Suprapubic skin (tissue), 4 donors: ENCODE measurements at regions not wholly inside any gene's neighbourhood (a gene's known extent, or its start where the extent isn't known, plus 50 kb on each side); places are given as distances from the start of the nearest gene placed in this dataset.

Source experiments
- CTCF ChIP-seq, 2 donors: fragments of 200-600 bp in 1 of 2; fragments of 450-650 bp in 1 of 2; sonication (generic) in 1 of 2; IDR thresholded peaks; one replicate each; pipeline ENCODE4 v1.5.1; 2016 to 2019; ENCODE audit warnings: antibody characterized with exemption in 2 of 2, mild to moderate bottlenecking in 1 of 2, moderate library complexity in 1 of 2
- EP300 ChIP-seq: sonication (generic); formaldehyde crosslinking; IDR thresholded peaks from one replicate; pipeline ENCODE4 v1.6.1; 2017; ENCODE audit warnings: antibody characterized with exemption
- POLR2A ChIP-seq, 2 donors: fragments of 450-650 bp; IDR thresholded peaks; one replicate each; pipeline ENCODE4 v1.6.1; 2017; ENCODE audit warnings: antibody characterized with exemption in 2 of 2, mild to moderate bottlenecking in 2 of 2, moderate library complexity in 2 of 2
- POLR2AphosphoS5 ChIP-seq, 3 donors: sonication (generic); formaldehyde crosslinking; IDR thresholded peaks; one replicate each; pipeline ENCODE4 v1.6.1; 2017; ENCODE audit warnings: antibody characterized with exemption in 3 of 3

- no peak for TF ChIP-seq CTCF (IDR thresholded peaks at IDR 0.05)
- TF ChIP-seq POLR2AphosphoS5 (IDR thresholded peaks at IDR 0.05), result no peak
- no peak for TF ChIP-seq EP300
- TF ChIP-seq POLR2A (IDR thresholded peaks at IDR 0.05), result no peak
Measured at GRCh38 chr5:163756170-163756569, 250.8 kb downstream of the MAT2B start.
